GM23338 (cell line): ENCODE measurements at regions not wholly inside any gene's neighbourhood (a gene's known extent, or its start where the extent isn't known, plus 50 kb on each side); places are given as distances from the start of the nearest gene placed in this dataset.

Experiments used
- CREB1 ChIP-seq: fragments of 250-450 bp; sonication (Bioruptor Pico); IDR thresholded peaks from 2 replicates; pipeline ENCODE4 v1.5.0; 2020; ENCODE audit warnings: low read depth, mild to moderate bottlenecking, moderate library complexity
- ETS1 ChIP-seq: IDR thresholded peaks from 2 replicates; pipeline ENCODE4 v1.6.1; 2016; ENCODE audit warnings: antibody characterized with exemption
- EZH2 ChIP-seq: fragments of 200-600 bp; sonication (generic); IDR thresholded peaks from one replicate; pipeline ENCODE4 v1.8.0; 2017; ENCODE audit warnings: antibody characterized with exemption, mild to moderate bottlenecking, low read depth; ENCODE audit not compliant: unreplicated experiment
- EZH2phosphoT487 ChIP-seq: fragments of 200-600 bp; sonication (generic); IDR thresholded peaks from one replicate; pipeline ENCODE4 v1.8.1; 2018; ENCODE audit warnings: antibody characterized with exemption; ENCODE audit not compliant: unreplicated experiment
- JUNB ChIP-seq: IDR thresholded peaks from one replicate; pipeline ENCODE4 v1.6.1; 2016; ENCODE audit warnings: antibody characterized with exemption; ENCODE audit not compliant: unreplicated experiment
- POLR2AphosphoS5 ChIP-seq: IDR thresholded peaks from 2 replicates; pipeline ENCODE4 v1.6.1; 2016; ENCODE audit warnings: antibody characterized with exemption, low read depth
- STAT1 ChIP-seq: IDR thresholded peaks from one replicate; pipeline ENCODE4 v1.6.1; 2016; ENCODE audit warnings: antibody characterized with exemption; ENCODE audit not compliant: unreplicated experiment
- ZNF114 ChIP-seq: fragments of 250-450 bp; sonication (Bioruptor Pico); IDR thresholded peaks from 2 replicates; pipeline ENCODE4 v1.5.0; 2020; ENCODE audit warnings: mild to moderate bottlenecking, moderate library complexity
- TF ChIP-seq, protein P1 (sequence below), 2 experiments: fragments of 200-600 bp in 1 of 2; sonication (generic) in 1 of 2; conservative IDR thresholded peaks; 2 replicates each; pipeline versions ENCODE4 v1.5.1 to v1.6.1; 2016 to 2017; ENCODE audit warnings: antibody characterized with exemption in 2 of 2, low read depth in 2 of 2, mild to moderate bottlenecking in 2 of 2, moderate library complexity in 1 of 2
- TF ChIP-seq, protein P2 (sequence below): IDR thresholded peaks from one replicate; pipeline ENCODE4 v1.6.1; 2018; ENCODE audit warnings: antibody characterized with exemption; ENCODE audit not compliant: unreplicated experiment

GRCh38 chr12:42987216-42987650, 397.7 kb upstream of the PRICKLE1 start:
- TF ChIP-seq, protein P1, sequence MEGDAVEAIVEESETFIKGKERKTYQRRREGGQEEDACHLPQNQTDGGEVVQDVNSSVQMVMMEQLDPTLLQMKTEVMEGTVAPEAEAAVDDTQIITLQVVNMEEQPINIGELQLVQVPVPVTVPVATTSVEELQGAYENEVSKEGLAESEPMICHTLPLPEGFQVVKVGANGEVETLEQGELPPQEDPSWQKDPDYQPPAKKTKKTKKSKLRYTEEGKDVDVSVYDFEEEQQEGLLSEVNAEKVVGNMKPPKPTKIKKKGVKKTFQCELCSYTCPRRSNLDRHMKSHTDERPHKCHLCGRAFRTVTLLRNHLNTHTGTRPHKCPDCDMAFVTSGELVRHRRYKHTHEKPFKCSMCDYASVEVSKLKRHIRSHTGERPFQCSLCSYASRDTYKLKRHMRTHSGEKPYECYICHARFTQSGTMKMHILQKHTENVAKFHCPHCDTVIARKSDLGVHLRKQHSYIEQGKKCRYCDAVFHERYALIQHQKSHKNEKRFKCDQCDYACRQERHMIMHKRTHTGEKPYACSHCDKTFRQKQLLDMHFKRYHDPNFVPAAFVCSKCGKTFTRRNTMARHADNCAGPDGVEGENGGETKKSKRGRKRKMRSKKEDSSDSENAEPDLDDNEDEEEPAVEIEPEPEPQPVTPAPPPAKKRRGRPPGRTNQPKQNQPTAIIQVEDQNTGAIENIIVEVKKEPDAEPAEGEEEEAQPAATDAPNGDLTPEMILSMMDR (conservative IDR thresholded peaks at IDR 0.05; ENCODE audit: low read depth in 2 of 2): no peak
- TF ChIP-seq JUNB: no peak
- TF ChIP-seq EZH2: no peak
- no peak for TF ChIP-seq EZH2phosphoT487
- TF ChIP-seq POLR2AphosphoS5: no peak
- no peak for TF ChIP-seq ETS1
- TF ChIP-seq CREB1 (CRISPR knock-in tag): no peak
- TF ChIP-seq, protein P2, sequence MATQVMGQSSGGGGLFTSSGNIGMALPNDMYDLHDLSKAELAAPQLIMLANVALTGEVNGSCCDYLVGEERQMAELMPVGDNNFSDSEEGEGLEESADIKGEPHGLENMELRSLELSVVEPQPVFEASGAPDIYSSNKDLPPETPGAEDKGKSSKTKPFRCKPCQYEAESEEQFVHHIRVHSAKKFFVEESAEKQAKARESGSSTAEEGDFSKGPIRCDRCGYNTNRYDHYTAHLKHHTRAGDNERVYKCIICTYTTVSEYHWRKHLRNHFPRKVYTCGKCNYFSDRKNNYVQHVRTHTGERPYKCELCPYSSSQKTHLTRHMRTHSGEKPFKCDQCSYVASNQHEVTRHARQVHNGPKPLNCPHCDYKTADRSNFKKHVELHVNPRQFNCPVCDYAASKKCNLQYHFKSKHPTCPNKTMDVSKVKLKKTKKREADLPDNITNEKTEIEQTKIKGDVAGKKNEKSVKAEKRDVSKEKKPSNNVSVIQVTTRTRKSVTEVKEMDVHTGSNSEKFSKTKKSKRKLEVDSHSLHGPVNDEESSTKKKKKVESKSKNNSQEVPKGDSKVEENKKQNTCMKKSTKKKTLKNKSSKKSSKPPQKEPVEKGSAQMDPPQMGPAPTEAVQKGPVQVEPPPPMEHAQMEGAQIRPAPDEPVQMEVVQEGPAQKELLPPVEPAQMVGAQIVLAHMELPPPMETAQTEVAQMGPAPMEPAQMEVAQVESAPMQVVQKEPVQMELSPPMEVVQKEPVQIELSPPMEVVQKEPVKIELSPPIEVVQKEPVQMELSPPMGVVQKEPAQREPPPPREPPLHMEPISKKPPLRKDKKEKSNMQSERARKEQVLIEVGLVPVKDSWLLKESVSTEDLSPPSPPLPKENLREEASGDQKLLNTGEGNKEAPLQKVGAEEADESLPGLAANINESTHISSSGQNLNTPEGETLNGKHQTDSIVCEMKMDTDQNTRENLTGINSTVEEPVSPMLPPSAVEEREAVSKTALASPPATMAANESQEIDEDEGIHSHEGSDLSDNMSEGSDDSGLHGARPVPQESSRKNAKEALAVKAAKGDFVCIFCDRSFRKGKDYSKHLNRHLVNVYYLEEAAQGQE: no peak
- no peak for TF ChIP-seq ZNF114
- no peak for TF ChIP-seq STAT1
